SK-N-SH (cell line): ENCODE measurements at regions not wholly inside any gene's neighbourhood (a gene's known extent, or its start where the extent isn't known, plus 50 kb on each side); places are given as distances from the start of the nearest gene placed in this dataset.

Experiments
- CHD2 ChIP-seq: fragments of 150-350 bp; IDR thresholded peaks from 2 replicates; pipeline ENCODE4 v1.6.1; 2018; ENCODE audit warnings: low read length; ENCODE audit not compliant: partially characterized antibody
- ELF1 ChIP-seq: IDR thresholded peaks from 2 replicates; pipeline ENCODE4 v1.4.0; 2012
- EP300 ChIP-seq, 2 experiments: IDR thresholded peaks; 2 replicates each; pipeline versions ENCODE4 v1.4.0 to v1.6.1; 2012; ENCODE audit warnings: borderline replicate concordance in 1 of 2, low read depth in 1 of 2, low read length in 1 of 2
- EZH2phosphoT487 ChIP-seq: fragments of 200-600 bp; sonication (generic); IDR thresholded peaks from 2 replicates; pipeline ENCODE4 v1.6.1; 2017; ENCODE audit warnings: low read depth, mixed run types, mild to moderate bottlenecking, antibody characterized with exemption, moderate library complexity, borderline replicate concordance
- FOXJ3 ChIP-seq: sonication (generic); formaldehyde crosslinking; IDR thresholded peaks from 2 replicates; pipeline ENCODE4 v1.5.1; 2020; ENCODE audit warnings: mild to moderate bottlenecking, missing genetic modification reagents
- POLR2AphosphoS5 ChIP-seq: IDR thresholded peaks from 2 replicates; pipeline ENCODE4 v1.6.1; 2012; ENCODE audit warnings: low read depth, low read length
- RAD21 ChIP-seq: IDR thresholded peaks from 2 replicates; pipeline ENCODE4 v1.6.1; 2012; ENCODE audit warnings: mild to moderate bottlenecking, low read length
- SIN3A ChIP-seq: IDR thresholded peaks from 2 replicates; pipeline ENCODE4 v1.6.1; 2012; ENCODE audit warnings: low read depth, mild to moderate bottlenecking, low read length, moderate library complexity, borderline replicate concordance
- TF ChIP-seq, protein P1 (sequence below): fragments of 200-600 bp; sonication (generic); IDR thresholded peaks from 2 replicates; pipeline ENCODE4 v1.6.1; 2017; ENCODE audit warnings: antibody characterized with exemption, mild to moderate bottlenecking, moderate library complexity
- TF ChIP-seq, protein P2 (sequence below): IDR thresholded peaks from 2 replicates; pipeline ENCODE4 v1.4.0; 2012; ENCODE audit warnings: low read depth, borderline replicate concordance

DNA sequence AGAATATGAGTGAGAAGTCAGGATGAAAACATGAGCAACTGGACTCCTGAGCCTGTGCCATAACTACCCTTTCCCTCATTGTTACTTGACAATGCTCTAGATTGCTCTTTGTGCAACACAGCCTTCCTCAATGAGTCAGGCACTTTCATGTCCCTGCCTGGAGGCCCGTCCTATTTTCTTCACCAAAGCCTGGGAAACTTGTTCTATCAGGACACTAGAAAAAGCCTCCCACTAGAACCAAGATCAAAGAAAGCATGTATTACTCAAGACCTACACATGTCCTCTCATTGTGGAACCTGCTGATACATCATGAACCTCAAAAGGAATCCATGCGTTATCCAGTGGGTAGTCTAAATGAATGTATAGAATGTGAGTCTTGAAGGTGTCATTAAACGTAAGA, 624.5 kb downstream of the TOX3 start:
- TF ChIP-seq, protein P1, sequence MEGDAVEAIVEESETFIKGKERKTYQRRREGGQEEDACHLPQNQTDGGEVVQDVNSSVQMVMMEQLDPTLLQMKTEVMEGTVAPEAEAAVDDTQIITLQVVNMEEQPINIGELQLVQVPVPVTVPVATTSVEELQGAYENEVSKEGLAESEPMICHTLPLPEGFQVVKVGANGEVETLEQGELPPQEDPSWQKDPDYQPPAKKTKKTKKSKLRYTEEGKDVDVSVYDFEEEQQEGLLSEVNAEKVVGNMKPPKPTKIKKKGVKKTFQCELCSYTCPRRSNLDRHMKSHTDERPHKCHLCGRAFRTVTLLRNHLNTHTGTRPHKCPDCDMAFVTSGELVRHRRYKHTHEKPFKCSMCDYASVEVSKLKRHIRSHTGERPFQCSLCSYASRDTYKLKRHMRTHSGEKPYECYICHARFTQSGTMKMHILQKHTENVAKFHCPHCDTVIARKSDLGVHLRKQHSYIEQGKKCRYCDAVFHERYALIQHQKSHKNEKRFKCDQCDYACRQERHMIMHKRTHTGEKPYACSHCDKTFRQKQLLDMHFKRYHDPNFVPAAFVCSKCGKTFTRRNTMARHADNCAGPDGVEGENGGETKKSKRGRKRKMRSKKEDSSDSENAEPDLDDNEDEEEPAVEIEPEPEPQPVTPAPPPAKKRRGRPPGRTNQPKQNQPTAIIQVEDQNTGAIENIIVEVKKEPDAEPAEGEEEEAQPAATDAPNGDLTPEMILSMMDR: no peak
- TF ChIP-seq POLR2AphosphoS5: no peak
- no peak for TF ChIP-seq FOXJ3 (CRISPR knock-in tag)
- TF ChIP-seq, protein P2, sequence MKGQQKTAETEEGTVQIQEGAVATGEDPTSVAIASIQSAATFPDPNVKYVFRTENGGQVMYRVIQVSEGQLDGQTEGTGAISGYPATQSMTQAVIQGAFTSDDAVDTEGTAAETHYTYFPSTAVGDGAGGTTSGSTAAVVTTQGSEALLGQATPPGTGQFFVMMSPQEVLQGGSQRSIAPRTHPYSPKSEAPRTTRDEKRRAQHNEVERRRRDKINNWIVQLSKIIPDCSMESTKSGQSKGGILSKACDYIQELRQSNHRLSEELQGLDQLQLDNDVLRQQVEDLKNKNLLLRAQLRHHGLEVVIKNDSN: no peak
- TF ChIP-seq SIN3A: no peak
- TF ChIP-seq CHD2: no peak
- TF ChIP-seq RAD21: no peak
- no peak for TF ChIP-seq EZH2phosphoT487
- TF ChIP-seq EP300 (IDR thresholded peaks at IDR 0.05; ENCODE audit: borderline replicate concordance in 1 of 2, low read depth in 1 of 2, low read length in 1 of 2): no peak
- no peak for TF ChIP-seq ELF1
